HepG2 (cell line): ENCODE measurements at regions not wholly inside any gene's neighbourhood (a gene's known extent, or its start where the extent isn't known, plus 50 kb on each side); places are given as distances from the start of the nearest gene placed in this dataset.

Source experiments
- ATAC-seq: fragments of 200-7000 bp; cut with Tn5 transposase; 3 replicates; pipeline ENCODE4 v1.9.1; 2020; ENCODE audit warnings: mild to moderate bottlenecking, moderate library complexity
- BruUV-seq: library from RNA; stranded (reverse); fragments of 400-500 nt; replicated peaks from 2 replicates; lab custom pipeline; 2021; lab: Mats Ljungman, UMichigan
- CTCF ChIA-PET: fragments of 300-600 bp; formaldehyde crosslinking; extraction: SDS; loops from one replicate; lab custom pipeline; 2021; ENCODE audit warnings: low total read pairs, inconsistent platforms, low intra/inter-chr PET ratio; lab: Yijun Ruan, JAX
- POLR2A ChIA-PET: fragments of 350-600 bp; sonication (Branson Sonifier 250); formaldehyde crosslinking; loops from one replicate; lab custom pipeline; 2020; ENCODE audit warnings: antibody characterized with exemption, inconsistent platforms; lab: Yijun Ruan, JAX
- DNase-seq: peaks from one replicate; pipeline ENCODE4 v3.0.0-alpha.2; 2015; ENCODE audit warnings: low spot score
- FAIRE-seq: peaks from 3 replicates; lab custom pipeline; 2011; peaks lifted over from hg19 to GRCh38; lab: Jason Lieb, UNC
- H2AFZ ChIP-seq: one replicate; pipeline ENCODE4 v1.6.1; 2011; ENCODE audit warnings: low read length, inconsistent platforms
- H3K27ac ChIP-seq: fragments of 300-600 bp; 3 replicates; pipeline ENCODE4 v1.8.0; 2011; ENCODE audit warnings: mixed run types, mild to moderate bottlenecking, mixed read lengths, low read length, inconsistent platforms; ENCODE audit not compliant: insufficient read depth; ENCODE audit errors: extremely low read length
- H3K27me3 ChIP-seq, 2 experiments: fragments of 200-600 bp in 1 of 2; 2 replicates in 1 of 2; 3 replicates in 1 of 2; pipeline versions ENCODE4 v1.6.0 to v1.8.0; 2011; ENCODE audit warnings: low read length in 2 of 2, mild to moderate bottlenecking in 2 of 2, moderate library complexity in 2 of 2, inconsistent platforms in 1 of 2; ENCODE audit not compliant: insufficient read depth in 2 of 2, control insufficient read depth in 1 of 2
- H3K36me3 ChIP-seq, 2 experiments: fragments of 200-600 bp in 1 of 2; replicated peaks in 1 of 2; 2 replicates in 1 of 2; 3 replicates in 1 of 2; pipeline versions ENCODE4 v1.5.1 to v1.8.0; 2011; ENCODE audit warnings: low read length in 2 of 2, inconsistent platforms in 1 of 2; ENCODE audit not compliant: insufficient read depth in 2 of 2, control insufficient read depth in 1 of 2
- H3K4me1 ChIP-seq: 2 replicates; pipeline ENCODE4 v1.5.1; 2012; ENCODE audit warnings: low read length, inconsistent platforms; ENCODE audit not compliant: insufficient read depth
- H3K4me2 ChIP-seq: 2 replicates; pipeline ENCODE4 v1.6.0; 2011; ENCODE audit warnings: low read depth, low read length, inconsistent platforms
- H3K4me3 ChIP-seq, 3 experiments: fragments of 200-600 bp in 1 of 3; sonication (generic), shearing (Covaris generic) in 1 of 3; replicated peaks in 1 of 3; 2 replicates each; pipeline ENCODE4 v1.5.1; 2011 to 2016; ENCODE audit warnings: low read length in 3 of 3, inconsistent platforms in 2 of 3, low read depth in 2 of 3, mild to moderate bottlenecking in 2 of 3, control low read depth in 1 of 3, mixed read lengths in 1 of 3; ENCODE audit not compliant: insufficient read depth in 1 of 3
- H3K79me2 ChIP-seq: one replicate; pipeline ENCODE4 v1.6.1; 2011; ENCODE audit warnings: low read length, inconsistent platforms; ENCODE audit not compliant: insufficient read depth
- H3K9ac ChIP-seq: 2 replicates; pipeline ENCODE4 v1.6.0; 2011; ENCODE audit warnings: mild to moderate bottlenecking, low read depth, low read length, inconsistent platforms; ENCODE audit not compliant: insufficient read depth
- H3K9me3 ChIP-seq: 2 replicates; pipeline ENCODE4 v1.5.1; 2012; ENCODE audit warnings: mild to moderate bottlenecking, low read length
- H4K20me1 ChIP-seq: 2 replicates; pipeline ENCODE4 v1.6.0; 2011; ENCODE audit warnings: inconsistent platforms, mild to moderate bottlenecking, low read length, moderate library complexity; ENCODE audit not compliant: insufficient read depth
- AHR ChIP-seq: IDR thresholded peaks from 2 replicates; pipeline ENCODE4 v1.6.1; 2018; ENCODE audit warnings: missing genetic modification reagents, missing compliant biosample characterization
- ARHGAP35 ChIP-seq: sonication (generic); formaldehyde crosslinking; IDR thresholded peaks from 2 replicates; pipeline ENCODE4 v1.9.0; 2022; ENCODE audit warnings: mild to moderate bottlenecking, inconsistent platforms, moderate library complexity, missing genetic modification reagents, borderline replicate concordance
- CBX2 ChIP-seq, 2 experiments: fragments of 200-600 bp in 1 of 2; sonication (generic); formaldehyde crosslinking in 1 of 2; IDR thresholded peaks; 2 replicates each; pipeline versions ENCODE4 v1.7.0 to v1.8.1; 2018 to 2022; ENCODE audit warnings: low read depth in 2 of 2, low read length in 1 of 2, mild to moderate bottlenecking in 1 of 2, missing genetic modification reagents in 1 of 2
- CHCHD3 ChIP-seq: sonication (generic); formaldehyde crosslinking; IDR thresholded peaks from 2 replicates; pipeline ENCODE4 v1.8.0; 2022; ENCODE audit warnings: mild to moderate bottlenecking, missing genetic modification reagents, moderate library complexity
- GTF3A ChIP-seq: sonication (generic); formaldehyde crosslinking; conservative IDR thresholded peaks from 2 replicates; pipeline ENCODE4 v1.4.0; 2020; ENCODE audit warnings: mild to moderate bottlenecking, missing genetic modification reagents
- KAT7 ChIP-seq: IDR thresholded peaks from 2 replicates; pipeline ENCODE4 v1.6.1; 2018; ENCODE audit warnings: borderline replicate concordance, missing compliant biosample characterization
- NAIF1 ChIP-seq: sonication (generic); formaldehyde crosslinking; IDR thresholded peaks from 2 replicates; pipeline ENCODE4 v1.5.0; 2020; ENCODE audit warnings: mild to moderate bottlenecking, missing genetic modification reagents, borderline replicate concordance
- RFXAP ChIP-seq: sonication (generic); formaldehyde crosslinking; IDR thresholded peaks from 2 replicates; pipeline ENCODE4 v1.4.0; 2020; ENCODE audit warnings: missing genetic modification reagents, borderline replicate concordance
- SOX6 ChIP-seq, 2 experiments: fragments of 450-650 bp in 1 of 2; sonication (generic) in 1 of 2; formaldehyde crosslinking in 1 of 2; IDR thresholded peaks; 2 replicates each; pipeline versions ENCODE4 v1.4.0 to v1.6.1; 2017 to 2020; ENCODE audit warnings: antibody characterized with exemption in 1 of 2, mild to moderate bottlenecking in 1 of 2, missing genetic modification reagents in 1 of 2
- ZBTB8A ChIP-seq: sonication (generic); formaldehyde crosslinking; IDR thresholded peaks from 2 replicates; pipeline ENCODE4 v1.4.0; 2020; ENCODE audit warnings: mild to moderate bottlenecking, low read depth, missing genetic modification reagents, borderline replicate concordance
- ZNF205 ChIP-seq: IDR thresholded peaks from 2 replicates; pipeline ENCODE4 v1.6.1; 2018; ENCODE audit warnings: missing biosample characterization, missing genetic modification reagents
- ZNF33B ChIP-seq: sonication (generic); formaldehyde crosslinking; IDR thresholded peaks from 2 replicates; pipeline ENCODE4 v1.5.1; 2020; ENCODE audit warnings: mild to moderate bottlenecking, missing genetic modification reagents
- ZNF569 ChIP-seq: sonication (generic); formaldehyde crosslinking; IDR thresholded peaks from 2 replicates; pipeline ENCODE4 v1.5.0; 2020; ENCODE audit warnings: mild to moderate bottlenecking, missing genetic modification reagents, moderate library complexity, borderline replicate concordance
- ZNF598 ChIP-seq: sonication (generic); formaldehyde crosslinking; IDR thresholded peaks from 2 replicates; pipeline ENCODE4 v1.5.1; 2020; ENCODE audit warnings: mild to moderate bottlenecking, missing genetic modification reagents, borderline replicate concordance
- ZNF83 ChIP-seq: sonication (generic); formaldehyde crosslinking; IDR thresholded peaks from 2 replicates; pipeline ENCODE4 v1.4.0; 2020; ENCODE audit warnings: missing genetic modification reagents, mild to moderate bottlenecking, borderline replicate concordance
- WGBS: methylation state at CpG from one replicate; pipeline ENCODE4 v1.1.6; 2017; ENCODE audit warnings: low lambda C conversion rate; 5-methylcytosine and 5-hydroxymethylcytosine counted together
- in situ Hi-C: cut with HindIII; loops from 2 replicates; pipeline ENCODE4 v1.10.0; 2017; ENCODE audit warnings: low pct_unique_long_range_greater_than_20kb; ENCODE audit not compliant: extremely low pct_ligation_motif_present
- intact Hi-C: fragments of 100-400 bp; cut with micrococcal nuclease; formaldehyde crosslinking; loops from one replicate; pipeline ENCODE4 v1.10.0; 2022; ENCODE audit not compliant: unreplicated experiment
- TF ChIP-seq, protein P1 (sequence below): fragments of 450-650 bp; IDR thresholded peaks from 2 replicates; pipeline ENCODE4 v1.6.1; 2016

DNA sequence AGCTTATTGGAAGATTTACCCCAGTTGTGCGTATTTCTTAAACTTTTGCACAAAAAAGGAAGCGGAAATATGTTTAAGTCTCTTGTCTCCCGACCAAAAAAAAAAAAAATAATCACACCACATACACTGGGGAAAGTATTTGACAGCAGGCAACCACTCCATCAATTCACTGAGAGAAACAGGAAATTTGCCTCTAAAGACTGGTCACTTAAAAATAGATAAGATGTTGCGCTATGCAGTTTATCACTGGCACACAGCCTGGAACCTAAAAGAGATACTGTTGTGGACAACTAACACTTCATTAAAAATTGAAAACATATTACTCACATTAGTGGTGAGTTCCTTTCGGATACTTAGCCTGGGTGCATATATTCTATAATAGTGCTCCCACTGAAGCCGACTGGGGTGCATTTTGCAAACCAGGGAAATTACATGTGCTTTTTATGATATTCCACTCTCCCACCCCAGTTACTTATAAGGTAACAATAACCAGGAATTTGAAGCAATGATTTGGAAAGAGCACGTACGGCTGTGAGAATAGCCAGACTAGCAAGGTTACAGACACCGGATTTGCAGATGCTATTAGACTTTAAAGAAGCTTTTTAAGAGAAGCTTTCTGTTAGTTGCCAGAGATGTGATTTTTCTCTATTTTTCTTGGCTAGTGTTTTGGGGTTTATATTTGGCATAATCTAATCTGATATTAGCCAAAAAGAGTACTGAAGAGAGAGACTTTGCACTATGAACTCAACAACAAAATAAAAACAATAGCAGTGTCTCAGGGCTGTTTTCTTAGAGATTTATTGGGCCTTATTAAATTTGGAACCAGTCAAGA is 311.5 kb downstream of the NOVA1 start:
- Histone ChIP-seq H3K27me3 (no peaks in the 10 kb centered on the region; a peak in 1 of 5 replicates), H3K9ac (no peak overlapping the region), H4K20me1 (no peaks in the 10 kb centered on the region), H3K79me2 (no peaks in the 10 kb centered on the region), H3K4me1 (no peaks in the 10 kb centered on the region), H3K27ac (no peak overlapping the region), H3K36me3 (no peaks in the 10 kb centered on the region), H3K4me2 (no peak overlapping the region), H3K4me3 (no peak overlapping the region), H3K9me3 (peaks cover 99% of the 10 kb centered on the region), H2AFZ (no peak overlapping the region)
- no TSS peak for BruUV-seq
- no peak for FAIRE-seq
- DNase-seq: no peak
- TF ChIP-seq ZNF205 (CRISPR knock-in tag): no peak
- no peak for TF ChIP-seq ZBTB8A
- no peak for TF ChIP-seq ZNF598 (CRISPR knock-in tag)
- TF ChIP-seq ARHGAP35 (CRISPR knock-in tag): no peak
- no peak for TF ChIP-seq AHR (CRISPR knock-in tag)
- TF ChIP-seq GTF3A (CRISPR knock-in tag): no peak
- no peak for TF ChIP-seq CHCHD3 (CRISPR knock-in tag)
- no peak for TF ChIP-seq ZNF569 (CRISPR knock-in tag)
- TF ChIP-seq CBX2 (IDR thresholded peaks at IDR 0.05; ENCODE audit: low read depth, low read length): no peak
- no peak for TF ChIP-seq CBX2 (CRISPR knock-in tag; IDR thresholded peaks at IDR 0.05; ENCODE audit: low read depth)
- TF ChIP-seq SOX6 (IDR thresholded peaks at IDR 0.05): no peak
- no peak for TF ChIP-seq SOX6 (CRISPR knock-in tag; IDR thresholded peaks at IDR 0.05)
- no peak for TF ChIP-seq NAIF1
- TF ChIP-seq ZNF33B: no peak
- TF ChIP-seq, protein P1, sequence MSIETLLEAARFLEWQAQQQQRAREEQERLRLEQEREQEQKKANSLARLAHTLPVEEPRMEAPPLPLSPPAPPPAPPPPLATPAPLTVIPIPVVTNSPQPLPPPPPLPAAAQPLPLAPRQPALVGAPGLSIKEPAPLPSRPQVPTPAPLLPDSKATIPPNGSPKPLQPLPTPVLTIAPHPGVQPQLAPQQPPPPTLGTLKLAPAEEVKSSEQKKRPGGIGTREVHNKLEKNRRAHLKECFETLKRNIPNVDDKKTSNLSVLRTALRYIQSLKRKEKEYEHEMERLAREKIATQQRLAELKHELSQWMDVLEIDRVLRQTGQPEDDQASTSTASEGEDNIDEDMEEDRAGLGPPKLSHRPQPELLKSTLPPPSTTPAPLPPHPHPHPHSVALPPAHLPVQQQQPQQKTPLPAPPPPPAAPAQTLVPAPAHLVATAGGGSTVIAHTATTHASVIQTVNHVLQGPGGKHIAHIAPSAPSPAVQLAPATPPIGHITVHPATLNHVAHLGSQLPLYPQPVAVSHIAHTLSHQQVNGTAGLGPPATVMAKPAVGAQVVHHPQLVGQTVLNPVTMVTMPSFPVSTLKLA: no peak
- TF ChIP-seq ZNF83: no peak
- no peak for TF ChIP-seq KAT7 (CRISPR knock-in tag)
- no peak for TF ChIP-seq RFXAP
- intact Hi-C loops: no loop called here
- in situ Hi-C loops: no loop called here
- CTCF ChIA-PET: no interaction called here
- 44% methylated on average over 9 of the region's 9 CpGs for WGBS
- ATAC-seq: no peak
- POLR2A ChIA-PET: no interaction called here
